Neural cell (in vitro differentiated cells): ENCODE measurements at regions not wholly inside any gene's neighbourhood (a gene's known extent, or its start where the extent isn't known, plus 50 kb on each side); places are given as distances from the start of the nearest gene placed in this dataset.

Experiments
- H2AFZ ChIP-seq: fragments of 200-600, 300-800 bp; sonication (generic), shearing (Covaris generic); 2 replicates; pipeline ENCODE4 v1.6.0; 2014; ENCODE audit warnings: low read depth, mild to moderate bottlenecking, antibody characterized with exemption, low read length, moderate library complexity
- H3F3A ChIP-seq: fragments of 200-600 bp; shearing (Covaris generic); 2 replicates; pipeline ENCODE4 v1.6.1; 2016; ENCODE audit warnings: mild to moderate bottlenecking, moderate library complexity, mixed read lengths, antibody characterized with exemption, low read length; ENCODE audit not compliant: insufficient read depth, poor library complexity, severe bottlenecking
- H3K27ac ChIP-seq: fragments of 200-600, 300-800 bp; sonication (generic), shearing (Covaris generic); 2 replicates; pipeline ENCODE4 v1.5.1; 2014; ENCODE audit warnings: mild to moderate bottlenecking, low read length, moderate library complexity
- H3K27me3 ChIP-seq: fragments of 300-800, 200-600 bp; sonication (generic), shearing (Covaris generic); 2 replicates; pipeline ENCODE4 v1.6.0; 2014; ENCODE audit warnings: mild to moderate bottlenecking, low read depth, low read length, moderate library complexity; ENCODE audit not compliant: insufficient read depth
- H3K36me3 ChIP-seq: fragments of 300-800, 200-600 bp; sonication (generic), shearing (Covaris generic); 2 replicates; pipeline ENCODE4 v1.5.1; 2014; ENCODE audit warnings: mild to moderate bottlenecking, antibody characterized with exemption, low read length, moderate library complexity; ENCODE audit not compliant: insufficient read depth
- H3K4me2 ChIP-seq: fragments of 300-800, 200-600 bp; sonication (generic), shearing (Covaris generic); 2 replicates; pipeline ENCODE4 v1.6.0; 2014; ENCODE audit warnings: mild to moderate bottlenecking, low read length
- H3K4me3 ChIP-seq: fragments of 300-800, 200-600 bp; sonication (generic), shearing (Covaris generic); 2 replicates; pipeline ENCODE4 v1.5.1; 2014; ENCODE audit warnings: mild to moderate bottlenecking, low read length, moderate library complexity
- H3K79me2 ChIP-seq: fragments of 200-600 bp; shearing (Covaris generic); replicated peaks from 2 replicates; pipeline ENCODE4 v1.6.0; 2014; ENCODE audit warnings: mild to moderate bottlenecking, low read length, moderate library complexity; ENCODE audit not compliant: insufficient read depth
- H3K9ac ChIP-seq: fragments of 300-800, 200-600 bp; sonication (generic), shearing (Covaris generic); 2 replicates; pipeline ENCODE4 v1.6.1; 2016; ENCODE audit warnings: mild to moderate bottlenecking, low read length, mixed read lengths
- H3K9me2 ChIP-seq: fragments of 200-600 bp; shearing (Covaris generic); 2 replicates; pipeline ENCODE4 v1.6.1; 2016; ENCODE audit warnings: mild to moderate bottlenecking, low read length, mixed read lengths; ENCODE audit not compliant: insufficient read depth
- H3K9me3 ChIP-seq: fragments of 200-600, 300-800 bp; sonication (generic), shearing (Covaris generic); 2 replicates; pipeline ENCODE4 v1.6.1; 2016; ENCODE audit warnings: mild to moderate bottlenecking, mixed run types, low read length, moderate library complexity, mixed read lengths
- H4K20me1 ChIP-seq: fragments of 200-600 bp; shearing (Covaris generic); 2 replicates; pipeline ENCODE4 v1.6.1; 2016; ENCODE audit warnings: mild to moderate bottlenecking, mixed run types; ENCODE audit not compliant: insufficient read depth
- CTCF ChIP-seq: fragments of 450-650 bp; IDR thresholded peaks from 2 replicates; pipeline ENCODE4 v1.5.1; 2014; ENCODE audit warnings: antibody characterized with exemption, mild to moderate bottlenecking, moderate library complexity; ENCODE audit not compliant: poor library complexity, severe bottlenecking
- EP300 ChIP-seq: fragments of 450-650 bp; conservative IDR thresholded peaks from 2 replicates; pipeline ENCODE4 v1.6.1; 2014; ENCODE audit warnings: antibody characterized with exemption, mild to moderate bottlenecking, moderate library complexity; ENCODE audit not compliant: poor library complexity, severe bottlenecking
- EZH2 ChIP-seq: fragments of 200-600, 300-800 bp; shearing (Covaris generic), sonication (generic); IDR thresholded peaks from 2 replicates; pipeline ENCODE4 v1.6.1; 2014; ENCODE audit warnings: antibody characterized with exemption, low read length, borderline replicate concordance, mild to moderate bottlenecking; ENCODE audit not compliant: insufficient read depth, poor library complexity, severe bottlenecking
- MXI1 ChIP-seq: fragments of 450-650 bp; conservative IDR thresholded peaks from 2 replicates; pipeline ENCODE4 v1.6.1; 2014; ENCODE audit warnings: antibody characterized with exemption, mild to moderate bottlenecking; ENCODE audit not compliant: poor library complexity, severe bottlenecking
- POLR2AphosphoS5 ChIP-seq: IDR thresholded peaks from 2 replicates; pipeline ENCODE4 v1.6.1; 2012
- RAD21 ChIP-seq: fragments of 450-650 bp; conservative IDR thresholded peaks from 2 replicates; pipeline ENCODE4 v1.6.1; 2014; ENCODE audit warnings: antibody characterized with exemption, mild to moderate bottlenecking, moderate library complexity
- REST ChIP-seq: IDR thresholded peaks from 2 replicates; pipeline ENCODE4 v1.6.1; 2012; ENCODE audit warnings: borderline replicate concordance
- SMC3 ChIP-seq: fragments of 450-650 bp; conservative IDR thresholded peaks from 2 replicates; pipeline ENCODE4 v1.6.1; 2014; ENCODE audit warnings: antibody characterized with exemption, mild to moderate bottlenecking, moderate library complexity; ENCODE audit not compliant: poor library complexity
- TAF1 ChIP-seq: IDR thresholded peaks from 2 replicates; pipeline ENCODE4 v1.6.1; 2012; ENCODE audit warnings: low read depth

- H3K36me3 ChIP-seq: no peaks in the 10 kb centered on the region
- no peaks in the 10 kb centered on the region for H3K9me2 ChIP-seq
- H3K9me3 ChIP-seq: no peaks in the 10 kb centered on the region
- no peaks in the 10 kb centered on the region for H3F3A ChIP-seq
- H3K4me2 ChIP-seq: no peak overlapping the region
- H3K79me2 ChIP-seq: no peaks in the 10 kb centered on the region
- no peak overlapping the region for H3K9ac ChIP-seq
- no peaks in the 10 kb centered on the region for H3K27me3 ChIP-seq
- H3K4me3 ChIP-seq: no peak overlapping the region
- H4K20me1 ChIP-seq: no peaks in the 10 kb centered on the region
- TF ChIP-seq CTCF (no peak), POLR2AphosphoS5 (no peak), TAF1 (no peak), REST (no peak), SMC3 (no peak)
- H2AFZ ChIP-seq: no peak overlapping the region
- no peak overlapping the region for H3K27ac ChIP-seq
Observed at GRCh38 chr5:27353970-27354369, 315.6 kb upstream of the CDH9 start.

DNA sequence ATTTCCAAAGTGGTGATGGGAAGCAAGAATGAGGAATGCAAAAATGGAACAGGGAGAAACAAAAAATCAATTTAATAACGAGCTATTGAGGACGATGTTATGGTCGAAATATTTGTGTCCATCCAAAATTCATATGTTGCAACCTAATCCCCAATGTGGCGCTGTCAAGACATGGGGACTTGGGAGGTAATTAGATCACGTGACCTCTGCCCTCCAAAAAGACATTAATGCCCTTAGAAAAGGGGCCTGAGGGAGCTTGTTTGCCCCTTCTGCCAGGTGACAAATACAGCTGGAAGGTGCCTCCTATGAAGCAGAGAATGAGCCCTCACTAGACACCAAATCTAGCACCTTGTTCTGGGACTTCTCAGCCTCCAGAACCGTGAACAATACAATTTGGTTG lies 315.2 kb upstream of the CDH9 start:
- H3K27ac ChIP-seq: no peak overlapping the region
- no peaks in the 10 kb centered on the region for H3K27me3 ChIP-seq
- no peaks in the 10 kb centered on the region for H3F3A ChIP-seq
- H3K4me2 ChIP-seq: no peak overlapping the region
- H3K9me3 ChIP-seq: no peaks in the 10 kb centered on the region
- H3K79me2 ChIP-seq: no peaks in the 10 kb centered on the region
- H3K9ac ChIP-seq: no peak overlapping the region
- no peak for TF ChIP-seq RAD21
- H3K36me3 ChIP-seq: no peaks in the 10 kb centered on the region
- no peaks in the 10 kb centered on the region for H4K20me1 ChIP-seq
- H3K9me2 ChIP-seq: no peaks in the 10 kb centered on the region
- no peak overlapping the region for H3K4me3 ChIP-seq
- no peak overlapping the region for H2AFZ ChIP-seq

DNA sequence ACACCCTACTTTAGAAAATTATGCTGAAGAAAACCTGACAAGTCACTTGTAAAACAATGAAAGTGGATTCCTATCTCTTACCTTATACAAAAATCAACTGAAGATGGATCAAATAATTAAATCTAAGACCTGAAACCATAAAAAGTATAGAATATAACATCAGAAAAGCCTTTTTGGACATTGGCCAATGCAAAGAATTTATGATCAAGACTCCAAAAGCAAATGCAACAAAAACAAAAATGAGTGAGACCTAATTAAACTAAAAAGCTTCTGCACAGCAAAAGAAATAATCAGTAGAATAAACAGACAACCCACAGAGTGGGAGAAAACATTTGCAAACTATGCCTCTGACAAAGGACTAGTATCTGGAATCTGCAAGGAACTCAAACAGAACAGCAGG lies 303.0 kb upstream of the CDH9 start:
- Histone ChIP-seq H3F3A (no peaks in the 10 kb centered on the region), H3K4me3 (no peak overlapping the region), H3K9me2 (no peaks in the 10 kb centered on the region), H4K20me1 (no peaks in the 10 kb centered on the region), H3K27me3 (no peaks in the 10 kb centered on the region), H3K79me2 (no peaks in the 10 kb centered on the region), H3K9ac (no peak overlapping the region), H3K9me3 (no peaks in the 10 kb centered on the region), H2AFZ (no peak overlapping the region), H3K27ac (no peak overlapping the region), H3K4me2 (no peak overlapping the region), H3K36me3 (no peaks in the 10 kb centered on the region)
- no peak for TF ChIP-seq POLR2AphosphoS5
- TF ChIP-seq MXI1: no peak
- no peak for TF ChIP-seq CTCF
- TF ChIP-seq RAD21: no peak
- no peak for TF ChIP-seq REST
- no peak for TF ChIP-seq TAF1
- TF ChIP-seq SMC3: no peak
- TF ChIP-seq EP300: no peak
- no peak for TF ChIP-seq EZH2
